OCI-LY3 (cell line): ENCODE measurements at regions not wholly inside any gene's neighbourhood (a gene's known extent, or its start where the extent isn't known, plus 50 kb on each side); places are given as distances from the start of the nearest gene placed in this dataset.

Source experiments
- CTCF ChIP-seq: fragments of 200-600, 300-600 bp; sonication (generic); IDR thresholded peaks from 2 replicates; pipeline ENCODE4 v1.5.1; 2014; ENCODE audit warnings: antibody characterized with exemption, low read length, low read depth
- EZH2phosphoT487 ChIP-seq: fragments of 200-600 bp; shearing (Covaris generic); IDR thresholded peaks from 2 replicates; pipeline ENCODE4 v1.6.1; 2018; ENCODE audit warnings: antibody characterized with exemption, mixed run types, low read depth

GRCh38 chr15:53843166-53843565 is 83.7 kb upstream of the WDR72 start:
- TF ChIP-seq CTCF, result no peak
- TF ChIP-seq EZH2phosphoT487, result no peak
